HepG2 (cell line): ENCODE measurements at regions not wholly inside any gene's neighbourhood (a gene's known extent, or its start where the extent isn't known, plus 50 kb on each side); places are given as distances from the start of the nearest gene placed in this dataset.
A peak's percentile ranks its signal among the peaks of the same experiment; 100 is the strongest.

Source experiments
- CENPX ChIP-seq: sonication (generic); formaldehyde crosslinking; IDR thresholded peaks from 2 replicates; pipeline ENCODE4 v1.9.0; 2021; ENCODE audit warnings: mild to moderate bottlenecking, missing genetic modification reagents, moderate library complexity
- CTCF ChIP-seq: sonication (generic); formaldehyde crosslinking; IDR thresholded peaks from 2 replicates; pipeline ENCODE4 v1.5.0; 2020; ENCODE audit warnings: mild to moderate bottlenecking, missing genetic modification reagents, moderate library complexity
- ELF4 ChIP-seq: sonication (generic); formaldehyde crosslinking; IDR thresholded peaks from 2 replicates; pipeline ENCODE4 v1.5.0; 2020; ENCODE audit warnings: missing genetic modification reagents, mild to moderate bottlenecking, moderate library complexity, borderline replicate concordance
- GABPB1 ChIP-seq: IDR thresholded peaks from 2 replicates; pipeline ENCODE4 v1.6.1; 2016; ENCODE audit warnings: mild to moderate bottlenecking, missing genetic modification reagents, moderate library complexity, missing compliant biosample characterization
- HCFC1 ChIP-seq: fragments of 150-350 bp; IDR thresholded peaks from 2 replicates; pipeline ENCODE4 v1.6.1; 2014; ENCODE audit warnings: low read depth, low read length
- HNF1B ChIP-seq: sonication (generic); formaldehyde crosslinking; IDR thresholded peaks from 2 replicates; pipeline ENCODE4 v1.5.1; 2020; ENCODE audit warnings: mild to moderate bottlenecking, moderate library complexity, missing genetic modification reagents
- HOXD1 ChIP-seq: sonication (generic); formaldehyde crosslinking; IDR thresholded peaks from 2 replicates; pipeline ENCODE4 v1.5.0; 2020; ENCODE audit warnings: missing genetic modification reagents
- IRF2 ChIP-seq: IDR thresholded peaks from 2 replicates; pipeline ENCODE4 v1.6.1; 2018; ENCODE audit warnings: missing genetic modification reagents, missing compliant biosample characterization
- MED1 ChIP-seq: sonication (generic); formaldehyde crosslinking; IDR thresholded peaks from 2 replicates; pipeline ENCODE4 v1.4.0; 2020; ENCODE audit warnings: missing genetic modification reagents
- MEF2D ChIP-seq: sonication (generic); formaldehyde crosslinking; IDR thresholded peaks from 2 replicates; pipeline ENCODE4 v1.5.1; 2020; ENCODE audit warnings: mild to moderate bottlenecking, missing genetic modification reagents
- PITX1 ChIP-seq: sonication (generic); formaldehyde crosslinking; IDR thresholded peaks from 2 replicates; pipeline ENCODE4 v1.5.1; 2020; ENCODE audit warnings: mild to moderate bottlenecking, missing genetic modification reagents
- RAD51 ChIP-seq: fragments of 450-650 bp; IDR thresholded peaks from 2 replicates; pipeline ENCODE4 v1.6.1; 2016; ENCODE audit warnings: borderline replicate concordance
- SMYD3 ChIP-seq: sonication (generic); formaldehyde crosslinking; IDR thresholded peaks from 2 replicates; pipeline ENCODE4 v1.8.1; 2023; ENCODE audit warnings: mild to moderate bottlenecking, missing genetic modification reagents
- STAG1 ChIP-seq: sonication (generic); formaldehyde crosslinking; IDR thresholded peaks from 2 replicates; pipeline ENCODE4 v1.4.0; 2020; ENCODE audit warnings: missing genetic modification reagents
- ZNF253 ChIP-seq: sonication (generic); formaldehyde crosslinking; IDR thresholded peaks from 2 replicates; pipeline ENCODE4 v1.8.0; 2022; ENCODE audit warnings: mild to moderate bottlenecking, missing genetic modification reagents, borderline replicate concordance
- ZNF260 ChIP-seq: sonication (generic); formaldehyde crosslinking; IDR thresholded peaks from 2 replicates; pipeline ENCODE4 v1.4.0; 2020; ENCODE audit warnings: missing genetic modification reagents, low read depth, mild to moderate bottlenecking, borderline replicate concordance
- ZNF326 ChIP-seq: sonication (generic); formaldehyde crosslinking; IDR thresholded peaks from 2 replicates; pipeline ENCODE4 v1.4.0; 2020; ENCODE audit warnings: missing genetic modification reagents, borderline replicate concordance
- ZNF460 ChIP-seq: sonication (generic); formaldehyde crosslinking; IDR thresholded peaks from 2 replicates; pipeline ENCODE4 v1.5.1; 2020; ENCODE audit warnings: missing genetic modification reagents, mild to moderate bottlenecking, borderline replicate concordance
- ZNF614 ChIP-seq: IDR thresholded peaks from 2 replicates; pipeline ENCODE4 v1.6.1; 2018; ENCODE audit warnings: missing biosample characterization, missing genetic modification reagents, inconsistent platforms, borderline replicate concordance
- ZNF691 ChIP-seq: sonication (generic); formaldehyde crosslinking; IDR thresholded peaks from 2 replicates; pipeline ENCODE4 v1.4.0; 2020; ENCODE audit warnings: missing genetic modification reagents, low read depth, mild to moderate bottlenecking, borderline replicate concordance
- ZSCAN9 ChIP-seq: IDR thresholded peaks from 2 replicates; pipeline ENCODE4 v1.6.1; 2016; ENCODE audit warnings: borderline replicate concordance
- TF ChIP-seq, protein P1 (sequence below): sonication (generic); formaldehyde crosslinking; IDR thresholded peaks from 2 replicates; pipeline ENCODE4 v1.4.0; 2020; ENCODE audit warnings: missing genetic modification reagents
- TF ChIP-seq, protein P2 (sequence below): sonication (generic); formaldehyde crosslinking; IDR thresholded peaks from 2 replicates; pipeline ENCODE4 v1.9.0; 2022; ENCODE audit warnings: low read depth, missing genetic modification reagents

DNA sequence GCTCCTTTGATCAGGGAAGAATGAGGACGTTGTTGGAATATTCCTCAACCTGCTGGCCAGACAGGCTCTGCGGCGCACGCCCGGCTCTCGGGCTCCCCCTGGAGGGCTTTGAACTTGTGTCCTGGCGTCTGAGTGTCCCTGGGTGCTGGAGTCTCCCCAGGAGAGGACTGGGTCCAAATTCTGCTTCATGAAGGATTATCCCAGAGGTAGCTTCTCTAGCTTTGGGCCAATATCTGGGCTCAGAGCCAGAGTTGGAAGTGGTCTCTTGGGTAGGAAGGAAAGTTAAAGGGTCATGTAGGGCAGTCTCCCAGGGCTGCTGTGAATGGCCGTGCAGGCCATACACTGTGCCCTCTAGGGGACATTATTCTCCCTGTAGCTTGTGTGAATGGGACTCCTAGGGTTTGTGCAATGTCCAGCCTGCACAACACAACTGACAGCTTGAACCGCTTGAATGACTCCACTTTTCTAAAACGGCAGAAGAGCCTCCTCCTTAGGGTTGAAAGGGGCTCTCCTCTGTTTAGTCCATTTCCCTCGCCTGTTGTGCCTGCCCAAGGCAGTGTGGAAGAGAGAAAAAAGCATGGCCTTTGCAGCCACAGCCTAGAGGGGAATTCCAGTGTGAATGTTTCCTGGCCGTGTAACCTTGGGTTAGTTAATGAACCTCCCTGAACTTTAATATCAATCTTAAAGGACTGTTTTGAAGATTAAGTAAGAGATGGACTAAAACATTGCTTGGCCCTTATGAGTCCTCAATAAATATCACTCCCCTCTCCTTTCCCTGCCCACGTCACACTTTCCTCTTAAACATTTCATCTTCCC is 111.2 kb upstream of the THY1 start (continued):
- 0 out of 2 replicates have a peak, but pooled peaks have one; percentile 39 for TF ChIP-seq HNF1B (CRISPR knock-in tag)
- TF ChIP-seq SMYD3 (CRISPR knock-in tag), result no peak
- TF ChIP-seq, protein P1, sequence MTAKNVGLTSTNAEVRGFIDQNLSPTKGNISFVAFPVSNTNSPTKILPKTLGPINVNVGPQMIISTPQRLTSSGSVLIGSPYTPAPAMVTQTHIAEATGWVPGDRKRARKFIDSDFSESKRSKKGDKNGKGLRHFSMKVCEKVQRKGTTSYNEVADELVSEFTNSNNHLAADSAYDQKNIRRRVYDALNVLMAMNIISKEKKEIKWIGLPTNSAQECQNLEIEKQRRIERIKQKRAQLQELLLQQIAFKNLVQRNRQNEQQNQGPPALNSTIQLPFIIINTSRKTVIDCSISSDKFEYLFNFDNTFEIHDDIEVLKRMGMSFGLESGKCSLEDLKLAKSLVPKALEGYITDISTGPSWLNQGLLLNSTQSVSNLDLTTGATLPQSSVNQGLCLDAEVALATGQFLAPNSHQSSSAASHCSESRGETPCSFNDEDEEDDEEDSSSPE (CRISPR knock-in tag), result no peak
- 0 out of 2 replicates have a peak, but pooled peaks have one; percentile 16 for TF ChIP-seq IRF2 (CRISPR knock-in tag)
- TF ChIP-seq ZSCAN9 (CRISPR knock-in tag), result no peak
- peak; percentile 55 for TF ChIP-seq STAG1 (CRISPR knock-in tag)
- peak; percentile 78 for TF ChIP-seq CTCF
- no peak for TF ChIP-seq MEF2D (CRISPR knock-in tag)
- TF ChIP-seq MED1 (CRISPR knock-in tag), result peak; percentile 22; the same call in 1 of the 2 replicates
- TF ChIP-seq ZNF260 (CRISPR knock-in tag), result no peak
- TF ChIP-seq HCFC1, result no peak
- no peak for TF ChIP-seq ZNF460
- TF ChIP-seq, protein P2, sequence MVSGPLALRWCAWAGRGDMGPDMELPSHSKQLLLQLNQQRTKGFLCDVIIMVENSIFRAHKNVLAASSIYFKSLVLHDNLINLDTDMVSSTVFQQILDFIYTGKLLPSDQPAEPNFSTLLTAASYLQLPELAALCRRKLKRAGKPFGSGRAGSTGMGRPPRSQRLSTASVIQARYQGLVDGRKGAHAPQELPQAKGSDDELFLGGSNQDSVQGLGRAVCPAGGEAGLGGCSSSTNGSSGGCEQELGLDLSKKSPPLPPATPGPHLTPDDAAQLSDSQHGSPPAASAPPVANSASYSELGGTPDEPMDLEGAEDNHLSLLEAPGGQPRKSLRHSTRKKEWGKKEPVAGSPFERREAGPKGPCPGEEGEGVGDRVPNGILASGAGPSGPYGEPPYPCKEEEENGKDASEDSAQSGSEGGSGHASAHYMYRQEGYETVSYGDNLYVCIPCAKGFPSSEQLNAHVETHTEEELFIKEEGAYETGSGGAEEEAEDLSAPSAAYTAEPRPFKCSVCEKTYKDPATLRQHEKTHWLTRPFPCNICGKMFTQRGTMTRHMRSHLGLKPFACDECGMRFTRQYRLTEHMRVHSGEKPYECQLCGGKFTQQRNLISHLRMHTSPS (CRISPR knock-in tag), result no peak
- no peak for TF ChIP-seq ZNF614 (CRISPR knock-in tag)
- TF ChIP-seq HOXD1 (CRISPR knock-in tag), result 0 out of 2 replicates have a peak, but pooled peaks have one; percentile 22
- TF ChIP-seq GABPB1 (CRISPR knock-in tag), result 0 out of 2 replicates have a peak, but pooled peaks have one; percentile 11
- no peak for TF ChIP-seq PITX1 (CRISPR knock-in tag)
- no peak for TF ChIP-seq ZNF691 (CRISPR knock-in tag)
- TF ChIP-seq ELF4 (CRISPR knock-in tag), result no peak
- no peak for TF ChIP-seq ZNF326
- TF ChIP-seq CENPX (CRISPR knock-in tag), result no peak
- no peak for TF ChIP-seq ZNF253
- TF ChIP-seq RAD51, result no peak
